GM13976 (cell line): ENCODE measurements at regions not wholly inside any gene's neighbourhood (a gene's known extent, or its start where the extent isn't known, plus 50 kb on each side); places are given as distances from the start of the nearest gene placed in this dataset.

ENCODE experiments used
- DNase-seq: peaks from one replicate; pipeline ENCODE4 v3.0.0; 2012; ENCODE audit warnings: low spot score
- in situ Hi-C: fragments of 300-500 bp; cut with MboI; formaldehyde crosslinking; loops from one replicate; pipeline ENCODE4 v1.12.0; 2022; ENCODE audit warnings: low sequenced_read_pairs, mixed read lengths, inconsistent platforms; ENCODE audit not compliant: unreplicated experiment
- TF ChIP-seq, protein P1 (sequence below): IDR thresholded peaks from 2 replicates; pipeline ENCODE4 v1.5.1; 2012; ENCODE audit warnings: borderline replicate concordance, mild to moderate bottlenecking; ENCODE audit not compliant: insufficient read depth; ENCODE audit errors: extremely low read depth, missing control alignments, control extremely low read depth

- TF ChIP-seq, protein P1, sequence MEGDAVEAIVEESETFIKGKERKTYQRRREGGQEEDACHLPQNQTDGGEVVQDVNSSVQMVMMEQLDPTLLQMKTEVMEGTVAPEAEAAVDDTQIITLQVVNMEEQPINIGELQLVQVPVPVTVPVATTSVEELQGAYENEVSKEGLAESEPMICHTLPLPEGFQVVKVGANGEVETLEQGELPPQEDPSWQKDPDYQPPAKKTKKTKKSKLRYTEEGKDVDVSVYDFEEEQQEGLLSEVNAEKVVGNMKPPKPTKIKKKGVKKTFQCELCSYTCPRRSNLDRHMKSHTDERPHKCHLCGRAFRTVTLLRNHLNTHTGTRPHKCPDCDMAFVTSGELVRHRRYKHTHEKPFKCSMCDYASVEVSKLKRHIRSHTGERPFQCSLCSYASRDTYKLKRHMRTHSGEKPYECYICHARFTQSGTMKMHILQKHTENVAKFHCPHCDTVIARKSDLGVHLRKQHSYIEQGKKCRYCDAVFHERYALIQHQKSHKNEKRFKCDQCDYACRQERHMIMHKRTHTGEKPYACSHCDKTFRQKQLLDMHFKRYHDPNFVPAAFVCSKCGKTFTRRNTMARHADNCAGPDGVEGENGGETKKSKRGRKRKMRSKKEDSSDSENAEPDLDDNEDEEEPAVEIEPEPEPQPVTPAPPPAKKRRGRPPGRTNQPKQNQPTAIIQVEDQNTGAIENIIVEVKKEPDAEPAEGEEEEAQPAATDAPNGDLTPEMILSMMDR = no peak
- no peak for DNase-seq
- in situ Hi-C loops = no loop called here
These were observed 597.6 kb upstream of the IGFBP3 start for GRCh38 chr7:46518713-46519112.

DNA sequence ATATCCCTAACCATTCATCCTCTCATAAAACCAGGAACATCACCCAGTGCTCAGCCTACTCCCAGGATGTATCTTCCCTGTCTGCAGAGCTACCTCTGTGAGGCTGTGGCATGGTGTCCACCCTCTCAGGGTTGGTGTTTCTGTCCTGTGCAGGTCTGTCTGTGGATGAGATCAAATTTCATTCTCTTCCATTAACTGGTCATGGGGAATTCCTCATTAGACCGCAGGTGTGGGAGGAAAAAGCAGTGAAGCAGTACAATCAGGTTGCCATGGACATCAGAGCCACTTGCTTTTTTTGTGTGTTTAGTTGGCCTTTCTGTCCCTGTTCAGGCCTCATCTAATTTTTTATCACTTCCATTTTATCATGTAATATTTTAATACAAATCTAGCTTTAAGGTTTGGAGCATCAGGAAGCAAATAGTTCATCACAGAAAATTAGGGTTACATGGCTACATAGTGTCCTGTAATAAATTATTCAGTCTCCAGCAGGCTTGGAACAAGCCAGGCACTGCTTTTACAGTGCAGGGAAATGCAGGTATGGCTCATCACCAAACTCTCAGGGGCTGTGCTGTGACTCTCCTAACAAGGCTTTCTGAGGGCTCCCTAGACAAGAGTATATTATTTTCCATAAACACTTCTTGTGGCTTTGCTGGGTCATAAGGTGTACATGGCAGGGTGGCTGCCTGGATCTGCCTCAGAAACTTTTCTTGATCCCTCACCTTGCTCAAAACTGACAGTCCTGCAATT lies 594.9 kb upstream of the IGFBP3 start:
- in situ Hi-C loops = no loop called here
- TF ChIP-seq, protein P1 = no peak
- DNase-seq = no peak

GRCh38 chr7:46513447-46513848 lies 592.4 kb upstream of the IGFBP3 start:
- TF ChIP-seq, protein P1 = no peak
- DNase-seq = no peak
- in situ Hi-C loops = no loop called here

DNA sequence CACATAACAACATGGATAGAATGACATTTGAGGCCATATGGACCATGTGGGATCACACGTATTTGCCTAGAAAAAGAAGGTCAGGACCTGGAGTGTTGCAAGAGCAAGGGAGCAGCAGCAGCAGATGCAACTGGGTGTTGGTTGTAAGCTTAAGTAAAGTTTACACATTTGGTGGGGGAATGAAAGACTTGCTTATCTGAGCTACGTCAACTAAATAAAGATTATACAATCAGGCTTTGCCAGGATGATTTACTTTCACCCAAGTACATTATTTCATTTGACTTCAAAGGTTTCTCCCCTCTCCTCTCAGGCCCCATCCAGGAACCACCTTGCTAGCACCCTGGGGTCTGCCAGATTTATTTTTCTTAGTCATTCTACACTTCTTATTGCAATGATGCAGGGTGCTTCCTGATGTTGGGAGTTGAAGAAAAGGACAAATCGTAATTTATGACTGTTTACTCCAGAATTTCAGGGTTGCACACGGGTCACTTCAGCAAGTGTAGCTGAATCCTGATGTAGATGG lies 591.9 kb upstream of the IGFBP3 start:
- TF ChIP-seq, protein P1 = no peak
- no peak for DNase-seq
- in situ Hi-C loops = no loop called here

DNA sequence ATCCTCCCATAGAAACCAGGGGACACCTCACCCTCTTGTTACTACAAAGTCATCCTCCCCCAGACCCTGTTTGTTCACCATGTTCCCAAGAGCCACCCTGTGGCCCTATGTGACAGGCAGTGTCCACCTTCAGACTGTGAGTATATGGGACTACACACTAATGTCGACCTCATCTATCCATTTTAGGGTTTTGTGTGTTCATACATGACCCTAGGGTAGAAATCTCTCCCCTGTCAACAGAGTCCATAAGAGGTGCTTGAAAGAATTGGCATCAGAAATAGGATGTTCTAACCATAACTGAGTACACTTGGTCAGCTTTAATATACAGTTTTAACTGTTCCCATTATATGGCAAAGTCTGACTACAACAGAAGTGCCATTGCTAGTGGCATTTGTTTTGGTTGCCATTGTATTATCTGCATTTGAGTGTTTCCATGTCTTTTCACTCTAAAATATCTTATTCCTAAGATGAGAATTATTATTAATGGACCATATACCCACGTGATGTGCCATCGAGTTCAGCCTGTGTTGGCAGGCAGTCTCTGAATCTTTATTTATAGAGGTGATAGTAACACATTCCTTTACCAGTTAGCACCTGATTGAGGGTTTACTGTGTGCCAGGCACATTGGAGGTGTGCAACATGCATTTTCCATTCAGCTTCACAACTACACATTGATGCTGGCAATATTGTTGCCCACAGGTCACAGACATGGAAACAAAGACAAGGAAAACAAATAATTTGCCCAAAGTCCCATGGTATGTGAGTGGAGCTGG lies 590.6 kb upstream of the IGFBP3 start:
- TF ChIP-seq, protein P1 = no peak
- in situ Hi-C loops = no loop called here
- no peak for DNase-seq

DNA sequence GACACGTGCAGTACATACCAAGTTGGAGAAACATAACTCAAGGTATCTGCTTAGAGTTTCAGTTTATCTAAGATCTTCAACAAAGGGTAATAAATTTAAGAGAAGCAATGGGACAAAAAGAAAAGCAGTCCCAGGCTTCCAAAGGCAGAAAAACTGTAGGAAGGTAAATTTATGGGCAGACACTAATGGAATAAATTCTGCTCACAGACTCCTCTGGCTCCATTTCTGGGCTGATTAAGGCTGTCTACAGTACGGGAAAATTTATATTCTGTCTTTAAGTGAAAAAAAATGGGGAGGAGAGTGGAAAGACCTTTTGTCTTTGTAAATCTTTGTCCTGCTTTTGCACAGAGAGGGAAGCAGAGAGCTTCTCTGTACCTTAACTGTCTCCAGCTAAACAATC lies 587.5 kb upstream of the IGFBP3 start:
- TF ChIP-seq, protein P1 = no peak
- no peak for DNase-seq
- in situ Hi-C loops = no loop called here
